Neuronal stem cell (in vitro differentiated cells): ENCODE measurements at regions not wholly inside any gene's neighbourhood (a gene's known extent, or its start where the extent isn't known, plus 50 kb on each side); places are given as distances from the start of the nearest gene placed in this dataset.

Experiments
- DNase-seq: peaks from one replicate; pipeline ENCODE4 v3.0.0-alpha.2; 2013; ENCODE audit warnings: low spot score
- H2AFZ ChIP-seq: one replicate; pipeline ENCODE4 v1.6.1; 2013; ENCODE audit warnings: mild to moderate bottlenecking, low read length, inconsistent platforms
- H2AK5ac ChIP-seq: 2 replicates; pipeline ENCODE4 v1.6.1; 2013; ENCODE audit warnings: low read depth, mild to moderate bottlenecking, inconsistent platforms, low read length, moderate library complexity, mixed read lengths
- H2BK120ac ChIP-seq: 2 replicates; pipeline ENCODE4 v1.6.1; 2013; ENCODE audit warnings: low read depth, mild to moderate bottlenecking, inconsistent platforms, low read length, moderate library complexity, mixed read lengths
- H2BK12ac ChIP-seq: one replicate; pipeline ENCODE4 v1.6.1; 2013; ENCODE audit warnings: low read length, inconsistent platforms
- H2BK15ac ChIP-seq: 2 replicates; pipeline ENCODE4 v1.6.1; 2013; ENCODE audit warnings: mild to moderate bottlenecking, low read length, inconsistent platforms, mixed read lengths
- H2BK5ac ChIP-seq: one replicate; pipeline ENCODE4 v1.6.1; 2013; ENCODE audit warnings: inconsistent platforms, mild to moderate bottlenecking, low read length, moderate library complexity
- H3K14ac ChIP-seq: one replicate; pipeline ENCODE4 v1.6.1; 2013; ENCODE audit warnings: low read length, inconsistent platforms
- H3K18ac ChIP-seq: 2 replicates; pipeline ENCODE4 v1.6.1; 2013; ENCODE audit warnings: low read length, inconsistent platforms
- H3K23ac ChIP-seq: 2 replicates; pipeline ENCODE4 v1.6.1; 2013; ENCODE audit warnings: low read depth, mild to moderate bottlenecking, mixed read lengths, low read length, inconsistent platforms; ENCODE audit not compliant: poor library complexity
- H3K27ac ChIP-seq: replicated peaks from 3 replicates; pipeline ENCODE4 v1.5.1; 2013; ENCODE audit warnings: low read length, inconsistent platforms
- H3K27me3 ChIP-seq, 3 experiments: 2 replicates each; pipeline ENCODE4 v1.6.1; 2013; ENCODE audit warnings: low read length in 3 of 3, mild to moderate bottlenecking in 2 of 3, inconsistent platforms in 1 of 3, low read depth in 1 of 3, mixed read lengths in 1 of 3, moderate library complexity in 1 of 3; ENCODE audit not compliant: control insufficient read depth in 3 of 3, insufficient read depth in 3 of 3
- H3K36me3 ChIP-seq, 2 donors: replicated peaks in 1 of 2; 2 replicates each; pipeline ENCODE4 v1.6.1; 2013; ENCODE audit warnings: low read length in 2 of 2; ENCODE audit not compliant: control insufficient read depth in 2 of 2, insufficient read depth in 2 of 2
- H3K4ac ChIP-seq: 2 replicates; pipeline ENCODE4 v1.6.1; 2013; ENCODE audit warnings: inconsistent platforms, mild to moderate bottlenecking, low read length, moderate library complexity
- H3K4me1 ChIP-seq, 2 donors: 1 replicate in 1 of 2; 2 replicates in 1 of 2; pipeline ENCODE4 v1.6.1; 2013; ENCODE audit warnings: low read length in 2 of 2, low read depth in 1 of 2; ENCODE audit not compliant: control insufficient read depth in 2 of 2, insufficient read depth in 1 of 2
- H3K4me2 ChIP-seq: one replicate; pipeline ENCODE4 v1.6.1; 2013; ENCODE audit warnings: mild to moderate bottlenecking, low read length, inconsistent platforms; ENCODE audit not compliant: insufficient read depth, poor library complexity, severe bottlenecking
- H3K4me3 ChIP-seq, 2 donors: 2 replicates each; pipeline ENCODE4 v1.5.1; 2013; ENCODE audit warnings: low read length in 2 of 2, mild to moderate bottlenecking in 2 of 2, inconsistent platforms in 1 of 2, moderate library complexity in 1 of 2
- H3K79me1 ChIP-seq: one replicate; pipeline ENCODE4 v1.6.1; 2013; ENCODE audit warnings: low read depth, mild to moderate bottlenecking, inconsistent platforms, low read length, moderate library complexity
- H3K9ac ChIP-seq: one replicate; pipeline ENCODE4 v1.6.1; 2013; ENCODE audit warnings: mild to moderate bottlenecking, low read depth, low read length, inconsistent platforms; ENCODE audit not compliant: poor library complexity
- H3K9me3 ChIP-seq, 2 donors: replicated peaks in 1 of 2; 2 replicates each; pipeline versions ENCODE3 to v1.6.1; 2013; ENCODE audit warnings: low read length in 2 of 2, mild to moderate bottlenecking in 2 of 2, inconsistent platforms in 1 of 2, low read depth in 1 of 2, mixed read lengths in 1 of 2, moderate library complexity in 1 of 2; ENCODE audit not compliant: control insufficient read depth in 2 of 2, insufficient read depth in 1 of 2
- H4K8ac ChIP-seq: one replicate; pipeline ENCODE4 v1.6.1; 2013; ENCODE audit warnings: low read depth, mild to moderate bottlenecking, inconsistent platforms, low read length, moderate library complexity
- H4K91ac ChIP-seq: one replicate; pipeline ENCODE4 v1.6.1; 2013; ENCODE audit warnings: low read length, low read depth, mild to moderate bottlenecking, inconsistent platforms; ENCODE audit not compliant: poor library complexity
- WGBS, 2 donors: extraction: QIAGEN DNeasy Blood & Tissue Kit; methylation state at CpG; one replicate each; pipeline ENCODE4 v1.1.7; 2013; ENCODE audit warnings: missing lambda C conversion rate in 2 of 2, mixed read lengths in 1 of 2; ENCODE audit not compliant: insufficient read length in 2 of 2, insufficient replicate concordance in 1 of 2; ENCODE audit errors: extremely low coverage in 2 of 2; 5-methylcytosine and 5-hydroxymethylcytosine counted together

DNA sequence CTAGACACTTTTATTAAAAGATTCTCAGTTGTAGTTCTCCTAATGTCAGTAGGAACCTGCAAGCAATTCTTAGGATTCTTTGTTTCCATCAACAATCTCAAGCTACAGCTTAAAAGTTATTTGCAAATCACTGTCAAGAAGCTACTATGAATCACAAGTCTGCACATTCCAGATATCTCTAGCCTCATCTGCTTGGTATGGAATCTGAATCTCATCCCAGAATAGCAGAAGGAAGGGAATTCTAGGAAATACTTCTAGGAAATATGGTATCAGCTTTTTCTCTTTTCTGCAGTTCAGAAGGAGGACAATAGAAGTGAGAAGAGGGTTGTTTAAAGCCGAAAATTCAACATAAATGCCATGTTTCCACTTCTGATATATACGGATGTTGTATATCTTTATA is 792.2 kb upstream of the CDH9 start:
- no peak for DNase-seq
- WGBS, 2 donors = no CpG with 5 or more reads among the region's 2 CpGs
- H2BK12ac ChIP-seq = no peak overlapping the region

DNA sequence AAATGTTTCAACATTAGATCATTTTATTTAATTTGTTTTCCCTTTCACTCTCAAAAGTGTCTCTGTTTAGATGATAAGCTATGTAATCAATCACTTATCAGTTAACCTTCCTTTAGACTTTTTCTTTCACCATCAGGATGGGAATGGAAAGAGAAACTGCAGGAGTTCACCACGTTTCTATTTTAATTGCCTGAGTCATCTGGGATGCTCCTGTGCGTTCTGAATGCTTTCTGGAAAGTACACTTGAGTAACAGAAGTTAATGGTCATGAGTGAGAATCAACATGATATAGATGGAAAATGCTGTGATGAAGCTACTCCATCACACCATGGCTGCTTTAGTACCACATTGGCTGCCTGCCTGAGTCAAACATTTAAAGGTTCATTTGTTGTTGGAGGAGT is 783.3 kb upstream of the CDH9 start:
- H3K4me2 ChIP-seq = no peak overlapping the region
- WGBS, 2 donors = no CpG with 5 or more reads among the region's 2 CpGs
- H2BK12ac ChIP-seq = no peak overlapping the region
- no peak overlapping the region for H4K8ac ChIP-seq
- H2AFZ ChIP-seq = peak overlapping the region; percentile 29
- no peak overlapping the region for H2BK120ac ChIP-seq
- no peak overlapping the region for H3K27ac ChIP-seq
- no peak overlapping the region for H3K4me3 ChIP-seq
- no peaks in the 10 kb centered on the region for H3K36me3 ChIP-seq
- no peak overlapping the region for H3K9ac ChIP-seq
- H3K79me1 ChIP-seq = no peaks in the 10 kb centered on the region
- no peak overlapping the region for H2BK15ac ChIP-seq
- no peak overlapping the region for H2BK5ac ChIP-seq
- no peak overlapping the region for H3K4ac ChIP-seq
- H4K91ac ChIP-seq = no peak overlapping the region
- no peak overlapping the region for H3K18ac ChIP-seq
- no peaks in the 10 kb centered on the region for H3K4me1 ChIP-seq
- DNase-seq = no peak
- no peaks in the 10 kb centered on the region for H3K9me3 ChIP-seq
- no peak overlapping the region for H3K14ac ChIP-seq
- H3K27me3 ChIP-seq = no peaks in the 10 kb centered on the region
- no peak overlapping the region for H3K23ac ChIP-seq
- no peak overlapping the region for H2AK5ac ChIP-seq

More for the DNA sequence above, 792.2 kb upstream of the CDH9 start:
- H3K9me3 ChIP-seq = no peaks in the 10 kb centered on the region
- H4K91ac ChIP-seq = no peak overlapping the region
- H3K4me2 ChIP-seq = no peak overlapping the region
- H3K27ac ChIP-seq = no peak overlapping the region
- H3K9ac ChIP-seq = no peak overlapping the region
- no peaks in the 10 kb centered on the region for H3K36me3 ChIP-seq
- no peak overlapping the region for H3K4ac ChIP-seq
- H2AFZ ChIP-seq = no peak overlapping the region
- H3K4me1 ChIP-seq = no peaks in the 10 kb centered on the region
- no peak overlapping the region for H2BK5ac ChIP-seq
- H3K18ac ChIP-seq = no peak overlapping the region
- no peak overlapping the region for H2BK15ac ChIP-seq
- H4K8ac ChIP-seq = no peak overlapping the region
- H3K79me1 ChIP-seq = no peaks in the 10 kb centered on the region
- H2AK5ac ChIP-seq = no peak overlapping the region
- no peak overlapping the region for H2BK120ac ChIP-seq
- H3K14ac ChIP-seq = no peak overlapping the region
- H3K23ac ChIP-seq = no peak overlapping the region
- no peak overlapping the region for H3K4me3 ChIP-seq
- no peaks in the 10 kb centered on the region for H3K27me3 ChIP-seq

DNA sequence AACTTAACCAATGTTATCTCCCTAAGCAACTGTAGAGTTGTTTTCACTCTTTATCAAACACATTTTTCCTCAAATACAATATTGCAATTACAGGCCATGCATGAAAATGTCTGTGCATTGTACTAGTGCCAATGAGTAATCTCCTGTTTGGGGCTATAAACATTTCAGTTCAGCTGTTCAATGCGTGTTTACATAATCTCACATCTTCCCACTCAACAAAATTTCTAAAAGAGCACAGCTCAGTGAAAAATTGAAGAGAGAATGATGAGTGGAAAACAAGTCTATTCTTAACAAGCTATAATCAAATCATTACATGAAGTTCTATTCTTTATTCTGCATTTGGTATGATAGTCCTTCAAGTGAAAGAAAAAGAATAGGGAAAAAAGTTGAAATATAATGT is 780.5 kb upstream of the CDH9 start:
- H2BK5ac ChIP-seq = no peak overlapping the region
- no peak overlapping the region for H4K8ac ChIP-seq
- H2AK5ac ChIP-seq = no peak overlapping the region
- no peak overlapping the region for H3K4me2 ChIP-seq
- H4K91ac ChIP-seq = no peak overlapping the region
- no peak overlapping the region for H3K14ac ChIP-seq
- H2BK15ac ChIP-seq = no peak overlapping the region
- no peak overlapping the region for H3K18ac ChIP-seq
- no peak overlapping the region for H3K9ac ChIP-seq
- no peaks in the 10 kb centered on the region for H3K79me1 ChIP-seq
- no peak overlapping the region for H3K4ac ChIP-seq
- no peak overlapping the region for H2AFZ ChIP-seq
- H2BK120ac ChIP-seq = no peak overlapping the region
- H3K23ac ChIP-seq = no peak overlapping the region
- WGBS, 2 donors = no CpG with 5 or more reads among the region's 1 CpG
- H3K4me3 ChIP-seq = no peak overlapping the region
- H3K27ac ChIP-seq = no peak overlapping the region
- H3K36me3 ChIP-seq = no peaks in the 10 kb centered on the region
- H3K4me1 ChIP-seq = no peaks in the 10 kb centered on the region
- DNase-seq = no peak
- no peaks in the 10 kb centered on the region for H3K9me3 ChIP-seq
- H3K27me3 ChIP-seq = no peaks in the 10 kb centered on the region
- no peak overlapping the region for H2BK12ac ChIP-seq

DNA sequence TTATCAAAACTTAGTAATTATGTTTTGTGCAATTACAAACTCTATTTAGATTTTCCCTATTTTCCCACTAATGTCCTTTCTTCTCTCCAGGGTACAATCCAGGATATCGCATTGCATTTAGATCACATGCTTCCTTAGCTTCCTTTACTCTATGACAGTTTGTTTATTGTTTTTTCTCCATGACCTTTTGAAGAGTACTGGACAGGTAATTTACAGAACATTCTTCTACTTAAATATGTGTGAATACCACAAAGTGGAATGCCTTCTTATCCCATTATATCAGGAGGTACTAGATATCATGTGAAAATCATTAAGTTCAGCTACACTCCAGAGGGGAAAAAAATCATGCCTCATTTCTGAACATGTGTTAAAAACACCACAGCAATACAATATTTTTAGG is 776.6 kb upstream of the CDH9 start:
- no peak overlapping the region for H3K4me3 ChIP-seq
- H3K4ac ChIP-seq = no peak overlapping the region
- H2BK15ac ChIP-seq = no peak overlapping the region
- H3K23ac ChIP-seq = no peak overlapping the region
- no peak overlapping the region for H4K91ac ChIP-seq
- H4K8ac ChIP-seq = no peak overlapping the region
- no peaks in the 10 kb centered on the region for H3K36me3 ChIP-seq
- H3K18ac ChIP-seq = no peak overlapping the region
- no peak overlapping the region for H3K27ac ChIP-seq
- H3K9me3 ChIP-seq = no peaks in the 10 kb centered on the region
- H2AK5ac ChIP-seq = no peak overlapping the region
- H3K27me3 ChIP-seq = no peaks in the 10 kb centered on the region
- H3K4me2 ChIP-seq = no peak overlapping the region
- H3K14ac ChIP-seq = no peak overlapping the region
- no CpG with 5 or more reads among the region's 1 CpG for WGBS, 2 donors
- H2BK12ac ChIP-seq = no peak overlapping the region
- H2BK120ac ChIP-seq = no peak overlapping the region
- H2BK5ac ChIP-seq = no peak overlapping the region
- H3K9ac ChIP-seq = no peak overlapping the region
- H3K4me1 ChIP-seq = no peaks in the 10 kb centered on the region
- no peaks in the 10 kb centered on the region for H3K79me1 ChIP-seq
- DNase-seq = no peak
- H2AFZ ChIP-seq = no peak overlapping the region
